HUES48 (cell line): ENCODE measurements at regions not wholly inside any gene's neighbourhood (a gene's known extent, or its start where the extent isn't known, plus 50 kb on each side); places are given as distances from the start of the nearest gene placed in this dataset.

ENCODE experiments used
- H3K27ac ChIP-seq: one replicate; pipeline ENCODE4 v1.7.0; 2013; ENCODE audit warnings: low read depth, low read length, inconsistent platforms
- H3K27me3 ChIP-seq: 2 replicates; pipeline ENCODE4 v1.6.1; 2013; ENCODE audit warnings: mild to moderate bottlenecking, low read length; ENCODE audit not compliant: control insufficient read depth, insufficient read depth
- H3K36me3 ChIP-seq: 2 replicates; pipeline ENCODE4 v1.6.1; 2013; ENCODE audit warnings: low read length; ENCODE audit not compliant: control insufficient read depth, insufficient read depth
- H3K4me1 ChIP-seq: 2 replicates; pipeline ENCODE4 v1.6.1; 2013; ENCODE audit warnings: mild to moderate bottlenecking, low read length; ENCODE audit not compliant: control insufficient read depth, insufficient read depth
- H3K4me3 ChIP-seq: 2 replicates; pipeline ENCODE4 v1.5.1; 2013; ENCODE audit warnings: mild to moderate bottlenecking, low read depth, low read length
- H3K9ac ChIP-seq: 2 replicates; pipeline ENCODE4 v1.6.1; 2013; ENCODE audit warnings: mild to moderate bottlenecking, low read depth, low read length, moderate library complexity
- H3K9me3 ChIP-seq: 2 replicates; pipeline ENCODE4 v1.6.1; 2013; ENCODE audit warnings: low read length; ENCODE audit not compliant: control insufficient read depth, insufficient read depth

GRCh38 chr19:5224480-5224879 is 116.1 kb downstream of the PTPRS start:
- no peaks in the 10 kb centered on the region for H3K9me3 ChIP-seq
- no peak overlapping the region for H3K27ac ChIP-seq
- no peak overlapping the region for H3K4me3 ChIP-seq
- H3K36me3 ChIP-seq: peaks cover 50% of the 10 kb centered on the region
- H3K9ac ChIP-seq: no peak overlapping the region
- no peaks in the 10 kb centered on the region for H3K27me3 ChIP-seq
- no peaks in the 10 kb centered on the region for H3K4me1 ChIP-seq

GRCh38 chr19:5222821-5223321 is 117.7 kb downstream of the PTPRS start:
- H3K9ac ChIP-seq: no peak overlapping the region
- H3K27ac ChIP-seq: no peak overlapping the region
- no peaks in the 10 kb centered on the region for H3K27me3 ChIP-seq
- H3K9me3 ChIP-seq: no peaks in the 10 kb centered on the region
- H3K4me1 ChIP-seq: no peaks in the 10 kb centered on the region
- H3K36me3 ChIP-seq: peaks cover 64% of the 10 kb centered on the region
- no peak overlapping the region for H3K4me3 ChIP-seq

GRCh38 chr19:5222178-5222577 is 118.4 kb downstream of the PTPRS start:
- peaks cover 66% of the 10 kb centered on the region for H3K36me3 ChIP-seq
- H3K27me3 ChIP-seq: no peaks in the 10 kb centered on the region
- H3K27ac ChIP-seq: no peak overlapping the region
- H3K4me1 ChIP-seq: no peaks in the 10 kb centered on the region
- H3K4me3 ChIP-seq: no peak overlapping the region
- no peaks in the 10 kb centered on the region for H3K9me3 ChIP-seq
- no peak overlapping the region for H3K9ac ChIP-seq

- H3K4me3 ChIP-seq: no peak overlapping the region
- no peak overlapping the region for H3K27ac ChIP-seq
- H3K36me3 ChIP-seq: peaks cover 79% of the 10 kb centered on the region
- H3K9me3 ChIP-seq: no peaks in the 10 kb centered on the region
- no peaks in the 10 kb centered on the region for H3K27me3 ChIP-seq
- no peak overlapping the region for H3K9ac ChIP-seq
- H3K4me1 ChIP-seq: no peaks in the 10 kb centered on the region
These were observed 119.7 kb downstream of the PTPRS start for GRCh38 chr19:5220866-5221265.

- H3K9me3 ChIP-seq: no peaks in the 10 kb centered on the region
- no peak overlapping the region for H3K9ac ChIP-seq
- H3K27ac ChIP-seq: no peak overlapping the region
- H3K27me3 ChIP-seq: no peaks in the 10 kb centered on the region
- H3K4me3 ChIP-seq: no peak overlapping the region
- peaks cover 78% of the 10 kb centered on the region for H3K36me3 ChIP-seq
- H3K4me1 ChIP-seq: no peaks in the 10 kb centered on the region
These were observed 120.3 kb downstream of the PTPRS start for GRCh38 chr19:5220361-5220760.

DNA sequence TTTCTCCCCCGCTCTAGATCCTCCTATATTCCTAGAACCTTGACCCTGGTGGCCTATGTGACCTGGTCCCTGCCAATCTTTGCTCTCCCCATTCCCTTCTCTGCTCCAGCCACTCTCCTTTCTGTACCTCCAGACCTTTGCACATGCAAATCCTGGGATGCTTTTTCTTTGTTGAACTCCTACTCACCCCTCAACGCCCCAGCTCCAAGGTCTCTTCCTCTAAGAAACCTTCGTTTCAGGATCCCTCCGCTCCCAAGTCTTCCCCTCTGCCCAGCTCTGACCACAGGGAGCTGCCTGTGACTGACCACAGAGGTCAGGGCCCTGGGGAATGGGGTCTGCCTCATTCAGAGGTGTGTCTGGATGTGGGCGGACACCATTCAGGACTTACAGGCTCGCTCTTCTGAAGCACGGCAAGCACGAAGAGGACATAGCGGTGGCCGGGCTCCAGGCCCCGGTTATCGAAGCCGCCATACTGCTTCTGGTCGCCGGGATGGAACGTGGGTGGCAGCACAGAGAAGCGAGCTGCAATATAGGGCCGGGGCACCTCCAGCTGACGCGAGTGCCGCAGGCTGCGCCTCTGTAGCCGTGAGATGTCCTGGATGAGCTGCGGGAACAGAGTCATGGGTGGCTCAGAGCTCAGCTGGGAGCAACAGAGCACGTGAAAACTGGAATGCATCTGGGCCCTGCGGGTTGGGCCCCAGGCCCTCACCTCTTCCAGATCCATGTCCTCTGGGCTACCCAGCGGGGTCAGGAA is 120.9 kb downstream of the PTPRS start:
- Histone ChIP-seq H3K9ac (no peak overlapping the region), H3K27ac (no peak overlapping the region), H3K9me3 (no peaks in the 10 kb centered on the region), H3K36me3 (peaks cover 82% of the 10 kb centered on the region), H3K4me3 (no peak overlapping the region), H3K27me3 (no peaks in the 10 kb centered on the region), H3K4me1 (no peaks in the 10 kb centered on the region)

DNA sequence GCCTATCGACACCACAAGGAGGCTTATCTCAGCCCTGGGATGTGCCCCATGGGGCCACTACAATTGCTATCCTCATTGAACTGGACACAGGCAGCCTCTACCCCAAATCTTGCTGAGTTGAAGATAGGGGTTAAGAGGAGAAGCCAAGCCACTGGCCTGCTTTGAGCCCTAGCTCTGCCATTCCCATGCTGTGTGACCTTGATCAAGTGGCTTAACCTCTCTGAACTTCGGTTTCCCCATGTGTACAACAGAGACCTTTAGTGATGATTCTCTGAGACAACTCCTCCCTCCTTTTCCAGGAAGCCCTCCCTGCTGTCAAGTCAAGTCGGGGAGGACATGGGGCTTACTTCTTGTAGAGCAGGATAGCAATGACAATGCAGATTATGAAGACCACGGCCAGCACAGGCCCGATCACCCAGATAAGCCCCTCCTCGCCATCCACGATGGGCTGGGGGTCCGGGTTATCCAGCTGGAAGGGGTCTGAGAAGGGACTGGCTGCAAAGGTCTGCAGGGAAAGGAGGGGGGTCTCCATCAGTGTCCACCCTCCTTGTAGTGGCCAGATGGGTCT is 121.6 kb downstream of the PTPRS start:
- Histone ChIP-seq H3K4me1 (no peaks in the 10 kb centered on the region), H3K4me3 (no peak overlapping the region), H3K27ac (no peak overlapping the region), H3K9me3 (no peaks in the 10 kb centered on the region), H3K36me3 (peaks cover 86% of the 10 kb centered on the region), H3K9ac (no peak overlapping the region), H3K27me3 (no peaks in the 10 kb centered on the region)

- Histone ChIP-seq H3K27ac (no peak overlapping the region), H3K36me3 (peaks cover 93% of the 10 kb centered on the region), H3K4me3 (no peak overlapping the region), H3K9me3 (no peaks in the 10 kb centered on the region), H3K4me1 (no peaks in the 10 kb centered on the region), H3K27me3 (no peaks in the 10 kb centered on the region), H3K9ac (no peak overlapping the region)
These were observed 122.3 kb downstream of the PTPRS start for GRCh38 chr19:5218255-5218855.

DNA sequence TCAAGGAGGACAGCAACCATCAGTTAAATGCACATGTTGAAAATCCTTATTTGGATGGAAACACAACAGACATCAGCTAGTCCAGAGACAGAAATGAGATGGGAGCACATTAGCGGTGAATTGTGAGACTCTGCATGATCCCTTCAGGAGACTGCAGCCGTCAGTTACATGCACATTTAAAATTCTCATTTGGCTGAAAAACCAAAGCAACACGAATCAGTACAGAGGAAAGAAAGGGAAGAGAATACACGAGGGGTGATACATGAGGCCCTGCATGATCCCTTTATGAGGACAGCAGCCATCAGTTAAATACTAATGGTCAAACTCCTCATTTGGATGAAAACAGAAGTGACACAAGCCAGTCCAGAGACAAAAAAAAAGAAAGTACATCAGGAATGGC is 123.4 kb downstream of the PTPRS start:
- no peaks in the 10 kb centered on the region for H3K27me3 ChIP-seq
- H3K36me3 ChIP-seq: peaks cover 96% of the 10 kb centered on the region

DNA sequence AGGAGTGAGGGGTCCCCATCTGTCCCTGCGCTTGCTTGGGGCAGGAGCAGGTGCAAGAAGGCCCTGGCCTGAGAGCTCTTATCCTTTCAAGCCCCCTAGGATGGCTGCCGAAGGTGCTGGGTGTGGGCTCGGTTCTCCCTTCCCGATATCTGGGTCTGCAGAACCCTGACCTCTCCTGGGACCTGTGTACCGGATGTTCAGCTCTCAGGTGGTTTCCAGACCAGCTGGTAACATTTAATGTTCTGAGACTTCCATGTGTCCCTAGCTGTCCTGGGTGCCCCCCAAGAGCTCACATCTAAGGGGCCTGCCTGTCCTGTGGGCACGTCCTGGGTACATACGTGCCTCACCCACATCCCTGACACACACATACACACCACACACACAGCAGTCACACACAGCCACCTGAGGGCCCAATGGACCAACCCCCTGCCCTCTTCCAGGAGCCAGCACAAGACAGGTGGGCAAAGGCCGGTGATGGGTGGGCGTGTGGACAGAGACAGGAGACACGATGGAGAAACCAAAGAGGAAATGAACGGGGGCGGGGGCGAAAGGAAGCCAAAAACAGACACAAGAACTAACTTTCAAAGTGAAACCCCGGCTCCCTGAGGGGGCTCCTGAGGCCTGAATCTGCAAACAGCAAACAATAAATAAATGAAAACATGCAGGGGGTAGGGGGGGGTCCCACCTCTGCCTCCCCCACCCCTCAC is 124.3 kb downstream of the PTPRS start:
- Histone ChIP-seq H3K4me3 (no peak overlapping the region), H3K27ac (no peak overlapping the region), H3K4me1 (no peaks in the 10 kb centered on the region), H3K9me3 (no peaks in the 10 kb centered on the region), H3K27me3 (no peaks in the 10 kb centered on the region), H3K9ac (no peak overlapping the region), H3K36me3 (peaks cover 96% of the 10 kb centered on the region)

More for the DNA sequence above, 123.4 kb downstream of the PTPRS start:
- Histone ChIP-seq H3K9me3 (no peaks in the 10 kb centered on the region), H3K27ac (no peak overlapping the region), H3K4me1 (no peaks in the 10 kb centered on the region), H3K9ac (no peak overlapping the region), H3K4me3 (no peak overlapping the region)

DNA sequence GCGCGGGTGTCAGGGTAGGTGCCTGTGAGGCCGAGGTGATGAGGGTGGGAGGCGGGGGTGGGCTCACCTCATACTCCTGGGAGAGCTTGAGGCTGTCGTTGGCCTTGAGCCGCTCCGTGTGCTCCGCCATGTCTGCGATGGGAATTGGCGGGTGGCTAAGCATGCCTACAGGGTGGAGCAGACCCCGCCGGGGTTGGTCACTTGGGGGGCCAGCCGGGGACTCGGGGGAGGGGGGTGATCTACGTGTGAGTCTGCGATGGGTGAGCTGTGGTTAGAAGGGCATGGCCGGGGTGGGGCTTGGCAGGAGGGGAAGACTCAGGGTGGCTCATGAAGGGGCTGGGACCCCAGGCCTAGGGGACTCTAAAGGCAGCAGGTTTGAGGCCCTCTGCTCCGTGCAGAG is 125.2 kb downstream of the PTPRS start:
- H3K27me3 ChIP-seq: no peaks in the 10 kb centered on the region
- no peak overlapping the region for H3K4me3 ChIP-seq
- H3K9me3 ChIP-seq: no peaks in the 10 kb centered on the region
- peaks cover 96% of the 10 kb centered on the region for H3K36me3 ChIP-seq
- H3K27ac ChIP-seq: no peak overlapping the region
- H3K4me1 ChIP-seq: no peaks in the 10 kb centered on the region
- H3K9ac ChIP-seq: no peak overlapping the region
